Panc1 (cell line): ENCODE measurements at regions not wholly inside any gene's neighbourhood (a gene's known extent, or its start where the extent isn't known, plus 50 kb on each side); places are given as distances from the start of the nearest gene placed in this dataset.

Source experiments
- ATAC-seq: fragments of 200-7000 bp; cut with Tn5 transposase; 2 replicates; pipeline ENCODE4 v1.9.1; 2020; ENCODE audit warnings: mild to moderate bottlenecking, moderate library complexity
- BruUV-seq: library from RNA; stranded (reverse); fragments of 400-500 nt; replicated peaks from 2 replicates; lab custom pipeline; 2021; lab: Mats Ljungman, UMichigan
- CTCF ChIA-PET: fragments of 300-600 bp; sonication (Branson Sonifier 250); formaldehyde crosslinking; loops from one replicate; lab custom pipeline; 2022; ENCODE audit warnings: antibody characterized with exemption; lab: Charles Lee
- POLR2A ChIA-PET: fragments of 300-600 bp; sonication (Branson Sonifier 250); formaldehyde crosslinking; loops from one replicate; lab custom pipeline; 2022; ENCODE audit warnings: antibody characterized with exemption; lab: Charles Lee
- DNase-seq: peaks from one replicate; pipeline ENCODE4 v3.0.0-alpha.2; 2010; ENCODE audit warnings: low read depth, low spot score
- H3K27ac ChIP-seq: 2 replicates; pipeline ENCODE4 v1.5.1; 2011; ENCODE audit warnings: mild to moderate bottlenecking, low read length, inconsistent platforms
- H3K27me3 ChIP-seq: fragments of 200-500 bp; sonication (Bioruptor generic); 2 replicates; pipeline ENCODE4 v1.6.0; 2014; ENCODE audit warnings: low read length, inconsistent platforms; ENCODE audit not compliant: control insufficient read depth, insufficient read depth
- H3K36me3 ChIP-seq: fragments of 200-500 bp; sonication (Bioruptor generic); 2 replicates; pipeline ENCODE4 v1.5.1; 2014; ENCODE audit warnings: inconsistent platforms, mild to moderate bottlenecking, low read length, moderate library complexity; ENCODE audit not compliant: control insufficient read depth, insufficient read depth
- H3K4me1 ChIP-seq: 2 replicates; pipeline ENCODE4 v1.5.1; 2011; ENCODE audit warnings: inconsistent platforms, mild to moderate bottlenecking, low read length, moderate library complexity; ENCODE audit not compliant: control insufficient read depth, insufficient read depth
- H3K4me3 ChIP-seq, 2 experiments: 2 replicates each; pipeline ENCODE4 v1.5.1; 2011 to 2012; ENCODE audit warnings: low read depth in 2 of 2, low read length in 2 of 2, mild to moderate bottlenecking in 2 of 2, inconsistent platforms in 1 of 2, moderate library complexity in 1 of 2
- H3K9me3 ChIP-seq: fragments of 200-500 bp; sonication (Bioruptor generic); 2 replicates; pipeline ENCODE4 v1.5.1; 2014; ENCODE audit warnings: low read depth, mild to moderate bottlenecking, inconsistent platforms, low read length, moderate library complexity; ENCODE audit not compliant: control insufficient read depth, insufficient read depth
- CTCF ChIP-seq: fragments of 450-650 bp; IDR thresholded peaks from 2 replicates; pipeline ENCODE4 v1.5.1; 2017; ENCODE audit warnings: mild to moderate bottlenecking
- POLR2AphosphoS5 ChIP-seq: IDR thresholded peaks from 2 replicates; pipeline ENCODE4 v1.6.1; 2012; ENCODE audit warnings: mild to moderate bottlenecking, low read depth, low read length, moderate library complexity
- SIN3A ChIP-seq: IDR thresholded peaks from 2 replicates; pipeline ENCODE4 v1.6.1; 2012; ENCODE audit warnings: low read depth, mild to moderate bottlenecking, low read length, moderate library complexity, borderline replicate concordance; ENCODE audit not compliant: insufficient read depth
- TCF7L2 ChIP-seq: IDR thresholded peaks from 2 replicates; pipeline ENCODE4 v1.6.1; 2011; ENCODE audit warnings: mild to moderate bottlenecking, low read depth, low read length, inconsistent platforms
- in situ Hi-C: cut with HindIII; loops from 2 replicates; pipeline ENCODE4 v1.10.0; 2016; ENCODE audit warnings: low sequenced_read_pairs, low pct_unique_long_range_greater_than_20kb
- intact Hi-C: fragments of 100-400 bp; cut with micrococcal nuclease; formaldehyde crosslinking; loops from one replicate; pipeline ENCODE4 v1.10.0; 2022; ENCODE audit not compliant: unreplicated experiment
- TF ChIP-seq, protein P1 (sequence below), 2 experiments: IDR thresholded peaks; 2 replicates each; pipeline ENCODE4 v1.6.1; 2011 to 2012; ENCODE audit warnings: low read depth in 2 of 2, control low read depth in 1 of 2, low read length in 1 of 2, mild to moderate bottlenecking in 1 of 2, moderate library complexity in 1 of 2; ENCODE audit not compliant: insufficient read depth in 1 of 2

GRCh38 chr2:128666596-128666995 is 347.9 kb upstream of the HS6ST1 start:
- DNase-seq (no peak), ATAC-seq (no peak)
- CTCF ChIA-PET, result no interaction called here
- intact Hi-C loops (no loop called here), in situ Hi-C loops (no loop called here)
- Histone ChIP-seq H3K36me3 (no peaks in the 10 kb centered on the region), H3K27ac (no peak overlapping the region), H3K9me3 (no peaks in the 10 kb centered on the region), H3K4me3 (no peak overlapping the region), H3K4me1 (no peaks in the 10 kb centered on the region; the same call in 1 of the 2 replicates), H3K27me3 (no peaks in the 10 kb centered on the region)
- no TSS peak for BruUV-seq
- POLR2A ChIA-PET, result no interaction called here
- no peak for TF ChIP-seq POLR2AphosphoS5
- no peak for TF ChIP-seq TCF7L2

GRCh38 chr2:128667391-128667790 is 348.7 kb upstream of the HS6ST1 start:
- CTCF ChIA-PET, result no interaction called here

More at GRCh38 chr2:128667391-128667790, 348.7 kb upstream of the HS6ST1 start:
- ATAC-seq, result no peak
- in situ Hi-C loops, result no loop called here
- H3K27ac ChIP-seq, result no peak overlapping the region
- no peaks in the 10 kb centered on the region; the same call in 1 of the 2 replicates for H3K4me1 ChIP-seq
- intact Hi-C loops, result no loop called here
- H3K27me3 ChIP-seq, result no peaks in the 10 kb centered on the region
- POLR2A ChIA-PET, result no interaction called here
- no peaks in the 10 kb centered on the region for H3K36me3 ChIP-seq
- no peak overlapping the region for H3K4me3 ChIP-seq
- DNase-seq, result no peak
- BruUV-seq, result no TSS peak
- TF ChIP-seq POLR2AphosphoS5 (no peak), CTCF (no peak), SIN3A (no peak), TCF7L2 (no peak)
- TF ChIP-seq, protein P1, sequence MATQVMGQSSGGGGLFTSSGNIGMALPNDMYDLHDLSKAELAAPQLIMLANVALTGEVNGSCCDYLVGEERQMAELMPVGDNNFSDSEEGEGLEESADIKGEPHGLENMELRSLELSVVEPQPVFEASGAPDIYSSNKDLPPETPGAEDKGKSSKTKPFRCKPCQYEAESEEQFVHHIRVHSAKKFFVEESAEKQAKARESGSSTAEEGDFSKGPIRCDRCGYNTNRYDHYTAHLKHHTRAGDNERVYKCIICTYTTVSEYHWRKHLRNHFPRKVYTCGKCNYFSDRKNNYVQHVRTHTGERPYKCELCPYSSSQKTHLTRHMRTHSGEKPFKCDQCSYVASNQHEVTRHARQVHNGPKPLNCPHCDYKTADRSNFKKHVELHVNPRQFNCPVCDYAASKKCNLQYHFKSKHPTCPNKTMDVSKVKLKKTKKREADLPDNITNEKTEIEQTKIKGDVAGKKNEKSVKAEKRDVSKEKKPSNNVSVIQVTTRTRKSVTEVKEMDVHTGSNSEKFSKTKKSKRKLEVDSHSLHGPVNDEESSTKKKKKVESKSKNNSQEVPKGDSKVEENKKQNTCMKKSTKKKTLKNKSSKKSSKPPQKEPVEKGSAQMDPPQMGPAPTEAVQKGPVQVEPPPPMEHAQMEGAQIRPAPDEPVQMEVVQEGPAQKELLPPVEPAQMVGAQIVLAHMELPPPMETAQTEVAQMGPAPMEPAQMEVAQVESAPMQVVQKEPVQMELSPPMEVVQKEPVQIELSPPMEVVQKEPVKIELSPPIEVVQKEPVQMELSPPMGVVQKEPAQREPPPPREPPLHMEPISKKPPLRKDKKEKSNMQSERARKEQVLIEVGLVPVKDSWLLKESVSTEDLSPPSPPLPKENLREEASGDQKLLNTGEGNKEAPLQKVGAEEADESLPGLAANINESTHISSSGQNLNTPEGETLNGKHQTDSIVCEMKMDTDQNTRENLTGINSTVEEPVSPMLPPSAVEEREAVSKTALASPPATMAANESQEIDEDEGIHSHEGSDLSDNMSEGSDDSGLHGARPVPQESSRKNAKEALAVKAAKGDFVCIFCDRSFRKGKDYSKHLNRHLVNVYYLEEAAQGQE (IDR thresholded peaks at IDR 0.05; ENCODE audit: insufficient read depth in 1 of 2, low read depth in 2 of 2, low read length in 1 of 2), result no peak
- H3K9me3 ChIP-seq, result no peaks in the 10 kb centered on the region
